ENCODE measurements at regions not wholly inside any gene's neighbourhood (a gene's known extent, or its start where the extent isn't known, plus 50 kb on each side); places are given as distances from the start of the nearest gene placed in this dataset.

DNA sequence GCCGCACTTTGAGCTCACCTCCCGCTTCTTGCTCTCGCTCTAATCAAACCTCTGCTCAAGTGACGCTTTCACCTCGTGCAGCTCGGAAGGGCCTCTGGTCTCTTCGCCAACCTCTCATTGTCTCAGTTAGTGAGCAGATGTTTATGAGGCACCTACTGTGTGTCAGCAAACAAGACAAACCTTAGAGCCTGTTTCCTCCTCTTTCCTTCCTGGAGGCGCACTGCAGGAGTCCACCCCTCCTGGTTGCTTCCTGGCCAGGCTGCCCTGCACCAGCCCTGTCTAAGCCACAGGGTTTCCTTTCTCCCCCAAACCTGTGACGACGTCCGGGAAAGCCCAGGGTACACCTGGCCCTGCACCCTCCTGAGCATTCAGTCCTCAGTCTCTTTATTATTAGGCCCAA is 84.2 kb downstream of the PHETA1 start:
- Histone ChIP-seq H3K4me3 (ENCODE audit: low read depth, low read length) (no peak overlapping the region), H3K27me3 (ENCODE audit: control insufficient read depth, insufficient read depth, low read length) (peaks cover 4% of the 10 kb centered on the region), H3K36me3 (ENCODE audit: control insufficient read depth, insufficient read depth, low read length) (no peaks in the 10 kb centered on the region)
- no peak for DNase-seq (ENCODE audit: low read depth)
- ChIA-PET POLR2A (no interaction called here), CTCF (interaction anchor here (1.3 to 1.6 kb wide), 2 partner anchors 14 to 16 kb away, joined by 4 to 5 read pairs; no protein-coding TSS in a partner anchor)
- TF ChIP-seq, protein P1, sequence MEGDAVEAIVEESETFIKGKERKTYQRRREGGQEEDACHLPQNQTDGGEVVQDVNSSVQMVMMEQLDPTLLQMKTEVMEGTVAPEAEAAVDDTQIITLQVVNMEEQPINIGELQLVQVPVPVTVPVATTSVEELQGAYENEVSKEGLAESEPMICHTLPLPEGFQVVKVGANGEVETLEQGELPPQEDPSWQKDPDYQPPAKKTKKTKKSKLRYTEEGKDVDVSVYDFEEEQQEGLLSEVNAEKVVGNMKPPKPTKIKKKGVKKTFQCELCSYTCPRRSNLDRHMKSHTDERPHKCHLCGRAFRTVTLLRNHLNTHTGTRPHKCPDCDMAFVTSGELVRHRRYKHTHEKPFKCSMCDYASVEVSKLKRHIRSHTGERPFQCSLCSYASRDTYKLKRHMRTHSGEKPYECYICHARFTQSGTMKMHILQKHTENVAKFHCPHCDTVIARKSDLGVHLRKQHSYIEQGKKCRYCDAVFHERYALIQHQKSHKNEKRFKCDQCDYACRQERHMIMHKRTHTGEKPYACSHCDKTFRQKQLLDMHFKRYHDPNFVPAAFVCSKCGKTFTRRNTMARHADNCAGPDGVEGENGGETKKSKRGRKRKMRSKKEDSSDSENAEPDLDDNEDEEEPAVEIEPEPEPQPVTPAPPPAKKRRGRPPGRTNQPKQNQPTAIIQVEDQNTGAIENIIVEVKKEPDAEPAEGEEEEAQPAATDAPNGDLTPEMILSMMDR (IDR thresholded peaks at IDR 0.05; ENCODE audit: insufficient read depth, low read depth, low read length), result no peak

DNA sequence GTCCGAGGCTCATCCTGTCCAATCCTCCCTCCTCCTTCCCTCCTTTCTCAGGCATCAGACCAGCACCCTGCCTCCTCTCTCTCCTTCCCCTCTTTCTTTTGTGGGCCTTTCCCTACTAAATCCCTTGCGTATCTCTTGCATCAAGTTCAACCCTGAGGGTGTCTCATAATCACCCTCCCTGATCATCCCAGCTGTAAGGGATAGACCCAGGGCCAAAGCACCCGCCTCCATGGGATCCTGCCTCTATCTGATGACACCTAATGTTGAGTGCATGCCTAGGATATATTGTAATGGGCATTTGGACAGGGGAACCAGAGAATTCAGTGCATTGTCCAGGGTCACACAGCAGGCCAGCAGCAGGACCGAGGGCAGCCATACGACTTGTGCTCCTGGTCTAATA is 84.9 kb downstream of the PHETA1 start:
- POLR2A ChIA-PET, result no interaction called here
- CTCF ChIA-PET, result interaction anchor here (1.3 to 1.6 kb wide), 2 partner anchors 15 to 16 kb away, joined by 4 to 5 read pairs; no protein-coding TSS in a partner anchor
- TF ChIP-seq, protein P1 (IDR thresholded peaks at IDR 0.05; ENCODE audit: insufficient read depth, low read depth, low read length), result no peak

DNA sequence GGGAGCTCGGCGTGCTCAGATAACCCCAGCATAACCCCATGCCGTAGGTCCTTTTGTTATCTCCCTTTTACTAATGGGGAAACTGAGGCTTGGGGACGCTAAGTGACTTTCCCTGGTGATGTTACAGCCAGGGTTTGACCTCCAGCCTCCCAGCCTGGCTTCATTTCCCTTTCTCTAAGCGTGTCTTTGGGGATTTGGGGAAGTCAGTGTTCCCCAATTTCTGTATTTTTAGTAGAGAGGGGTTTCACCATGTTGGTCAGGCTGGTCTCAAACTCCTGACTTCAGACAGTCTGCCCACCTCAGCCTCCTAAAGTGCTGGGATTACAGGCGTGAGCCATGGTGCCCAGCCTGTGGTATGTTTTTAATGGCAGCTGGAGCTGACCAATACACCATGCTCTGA is 85.4 kb downstream of the PHETA1 start:
- H3K36me3 ChIP-seq (ENCODE audit: control insufficient read depth, insufficient read depth, low read length), result no peaks in the 10 kb centered on the region
- POLR2A ChIA-PET, result no interaction called here
- peaks cover 4% of the 10 kb centered on the region for H3K27me3 ChIP-seq (ENCODE audit: control insufficient read depth, insufficient read depth, low read length)
- DNase-seq (ENCODE audit: low read depth), result no peak
- TF ChIP-seq, protein P1 (IDR thresholded peaks at IDR 0.05; ENCODE audit: insufficient read depth, low read depth, low read length), result no peak
- no peak overlapping the region for H3K4me3 ChIP-seq (ENCODE audit: low read depth, low read length)
- CTCF ChIA-PET, result no interaction called here

More for the DNA sequence above, 84.9 kb downstream of the PHETA1 start:
- Histone ChIP-seq H3K36me3 (ENCODE audit: control insufficient read depth, insufficient read depth, low read length) (no peaks in the 10 kb centered on the region), H3K4me3 (ENCODE audit: low read depth, low read length) (no peak overlapping the region), H3K27me3 (ENCODE audit: control insufficient read depth, insufficient read depth, low read length) (peaks cover 4% of the 10 kb centered on the region)
- no peak for DNase-seq (ENCODE audit: low read depth)

DNA sequence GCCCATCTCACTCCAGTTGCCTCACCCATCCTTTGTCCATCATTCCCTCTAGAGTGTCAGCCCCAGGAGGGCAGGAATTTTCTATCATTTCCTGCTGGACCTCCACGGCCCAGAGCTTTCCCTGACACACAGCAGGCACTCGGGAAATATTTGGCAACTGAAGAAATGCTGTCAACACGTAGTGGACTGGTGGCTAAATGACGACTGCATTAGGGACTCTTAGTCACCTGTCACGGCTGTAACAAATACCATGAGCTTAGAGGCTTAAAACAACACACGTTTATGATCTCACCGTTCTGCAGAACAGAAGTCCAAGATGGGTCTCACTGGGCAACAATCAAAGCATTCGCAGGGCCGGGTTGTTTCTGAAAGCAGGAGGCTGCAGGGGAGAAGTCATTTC is 91.3 kb downstream of the PHETA1 start:
- H3K27me3 ChIP-seq (ENCODE audit: control insufficient read depth, insufficient read depth, low read length), result no peaks in the 10 kb centered on the region; the same call in 1 of the 2 replicates
- H3K36me3 ChIP-seq (ENCODE audit: control insufficient read depth, insufficient read depth, low read length), result no peaks in the 10 kb centered on the region
- CTCF ChIA-PET, result no interaction called here
- POLR2A ChIA-PET, result no interaction called here
- TF ChIP-seq, protein P1 (IDR thresholded peaks at IDR 0.05; ENCODE audit: insufficient read depth, low read depth, low read length), result no peak
- DNase-seq (ENCODE audit: low read depth), result no peak
- H3K4me3 ChIP-seq (ENCODE audit: low read depth, low read length), result no peak overlapping the region

DNA sequence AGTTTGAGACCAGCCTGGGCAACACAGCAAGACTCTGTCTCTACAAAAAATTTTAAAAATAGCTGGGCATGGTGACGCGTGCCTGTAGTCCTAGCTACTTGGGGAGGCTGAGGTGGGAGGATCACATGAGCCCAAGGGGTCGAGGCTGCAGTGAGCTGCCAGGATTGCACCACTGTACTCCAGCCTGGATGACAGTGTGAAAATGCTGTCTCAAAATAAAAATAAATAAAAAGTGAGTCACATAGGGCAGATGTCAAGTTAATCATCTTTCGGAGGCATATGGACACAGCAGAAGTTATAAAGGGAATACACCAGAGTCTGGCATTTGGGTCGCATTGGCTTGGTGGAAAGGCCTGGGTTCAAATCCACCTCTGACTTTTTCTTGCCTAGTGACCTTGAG is 92.7 kb downstream of the PHETA1 start:
- CTCF ChIA-PET, result no interaction called here

More for the DNA sequence above, 92.7 kb downstream of the PHETA1 start:
- TF ChIP-seq, protein P1 (IDR thresholded peaks at IDR 0.05; ENCODE audit: insufficient read depth, low read depth, low read length), result no peak
- POLR2A ChIA-PET, result no interaction called here
- H3K27me3 ChIP-seq (ENCODE audit: control insufficient read depth, insufficient read depth, low read length), result no peaks in the 10 kb centered on the region; the same call in 1 of the 2 replicates
- H3K4me3 ChIP-seq (ENCODE audit: low read depth, low read length), result no peak overlapping the region
- H3K36me3 ChIP-seq (ENCODE audit: control insufficient read depth, insufficient read depth, low read length), result no peaks in the 10 kb centered on the region
- no peak for DNase-seq (ENCODE audit: low read depth)
